Endodermal cell (in vitro differentiated cells): ENCODE measurements at regions not wholly inside any gene's neighbourhood (a gene's known extent, or its start where the extent isn't known, plus 50 kb on each side); places are given as distances from the start of the nearest gene placed in this dataset.

Experiments
- DNase-seq: peaks from one replicate; pipeline ENCODE4 v3.0.0-alpha.2; 2017
- H3K27ac ChIP-seq: 2 replicates; pipeline ENCODE4 v1.5.1; 2013; ENCODE audit warnings: mild to moderate bottlenecking, low read depth, low read length, moderate library complexity
- H3K27me3 ChIP-seq: 2 replicates; pipeline ENCODE4 v1.6.1; 2013; ENCODE audit warnings: mild to moderate bottlenecking, low read length, moderate library complexity; ENCODE audit not compliant: insufficient read depth, control insufficient read depth, poor library complexity, severe bottlenecking
- H3K36me3 ChIP-seq: 2 replicates; pipeline ENCODE4 v1.7.0; 2013; ENCODE audit warnings: mild to moderate bottlenecking, low read length, moderate library complexity; ENCODE audit not compliant: control insufficient read depth, insufficient read depth
- H3K4me1 ChIP-seq: one replicate; pipeline ENCODE4 v1.7.0; 2013; ENCODE audit warnings: low read length; ENCODE audit not compliant: control insufficient read depth, insufficient read depth
- H3K4me3 ChIP-seq: 2 replicates; pipeline ENCODE4 v1.5.1; 2013; ENCODE audit warnings: mild to moderate bottlenecking, low read length, moderate library complexity
- H3K9ac ChIP-seq: 2 replicates; pipeline ENCODE4 v1.6.1; 2013; ENCODE audit warnings: mild to moderate bottlenecking, low read length, moderate library complexity; ENCODE audit not compliant: poor library complexity, severe bottlenecking; ENCODE audit errors: extremely low read depth
- H3K9me3 ChIP-seq: 2 replicates; pipeline ENCODE4 v1.6.1; 2013; ENCODE audit warnings: mild to moderate bottlenecking, low read length, moderate library complexity; ENCODE audit not compliant: control insufficient read depth
- H3K27ac Mint-ChIP-seq: 2 replicates; pipeline ENCODE4 v1.8.0; 2020; ENCODE audit warnings: mixed read lengths
- H3K27me3 Mint-ChIP-seq: 2 replicates; pipeline ENCODE4 v1.8.0; 2021; ENCODE audit warnings: mild to moderate bottlenecking, mixed read lengths; ENCODE audit not compliant: insufficient read depth
- H3K36me3 Mint-ChIP-seq: 2 replicates; pipeline ENCODE4 v1.8.0; 2020; ENCODE audit warnings: low read depth, mixed read lengths
- H3K4me1 Mint-ChIP-seq: 2 replicates; pipeline ENCODE4 v1.8.0; 2020; ENCODE audit warnings: mixed read lengths
- H3K4me3 Mint-ChIP-seq: 2 replicates; pipeline ENCODE4 v1.8.0; 2020; ENCODE audit warnings: mild to moderate bottlenecking, moderate library complexity, mixed read lengths
- H3K9me3 Mint-ChIP-seq: 2 replicates; pipeline ENCODE4 v1.8.0; 2020; ENCODE audit warnings: mild to moderate bottlenecking, mixed read lengths
- CTCF ChIP-seq: fragments of 200-600 bp; sonication (generic); conservative IDR thresholded peaks from 2 replicates; pipeline ENCODE4 v1.5.0; 2021; ENCODE audit warnings: antibody characterized with exemption, mild to moderate bottlenecking
- WGBS, 2 experiments: methylation state at CpG; one replicate each; pipeline versions ENCODE4 v1.1.5 to v1.1.7; 2013; ENCODE audit warnings: missing lambda C conversion rate in 2 of 2, mixed read lengths in 1 of 2; ENCODE audit not compliant: insufficient coverage in 1 of 2, insufficient read length in 1 of 2; 5-methylcytosine and 5-hydroxymethylcytosine counted together

GRCh38 chr13:64755961-64756360, 2474.2 kb downstream of the PCDH9 start:
- no peak for TF ChIP-seq CTCF
- Histone ChIP-seq H3K4me1 (no peaks in the 10 kb centered on the region), H3K4me3 (no peak overlapping the region), H3K27ac (no peak overlapping the region), H3K27me3 (no peaks in the 10 kb centered on the region), H3K9ac (no peak overlapping the region), H3K36me3 (no peaks in the 10 kb centered on the region), H3K9me3 (no peaks in the 10 kb centered on the region)
- Mint-ChIP-seq H3K9me3 (no peaks in the 10 kb centered on the region), H3K27ac (no peak overlapping the region), H3K36me3 (no peaks in the 10 kb centered on the region), H3K27me3 (no peaks in the 10 kb centered on the region), H3K4me1 (peaks cover 2% of the 10 kb centered on the region), H3K4me3 (no peak overlapping the region)
- 82 to 88% methylated on average over 2 to 3 of the region's 3 CpGs for WGBS, 2 experiments
- no peak for DNase-seq

- H3K4me3 Mint-ChIP-seq: no peak overlapping the region
- H3K36me3 Mint-ChIP-seq: no peaks in the 10 kb centered on the region
- no peaks in the 10 kb centered on the region for H3K9me3 Mint-ChIP-seq
These were observed 2476.7 kb downstream of the PCDH9 start for GRCh38 chr13:64753233-64754000.

GRCh38 chr13:64749301-64749700, 2480.8 kb downstream of the PCDH9 start:
- no peaks in the 10 kb centered on the region for H3K36me3 Mint-ChIP-seq
- H3K4me1 ChIP-seq: no peaks in the 10 kb centered on the region
- no peaks in the 10 kb centered on the region for H3K27me3 ChIP-seq
- no peaks in the 10 kb centered on the region for H3K9me3 ChIP-seq
- no peak overlapping the region for H3K27ac Mint-ChIP-seq
- H3K4me3 ChIP-seq: no peak overlapping the region
- H3K9ac ChIP-seq: no peak overlapping the region
- H3K9me3 Mint-ChIP-seq: no peaks in the 10 kb centered on the region
- TF ChIP-seq CTCF: no peak
- H3K4me3 Mint-ChIP-seq: no peak overlapping the region
- H3K27me3 Mint-ChIP-seq: no peaks in the 10 kb centered on the region
- H3K36me3 ChIP-seq: no peaks in the 10 kb centered on the region
- H3K4me1 Mint-ChIP-seq: peaks cover 10% of the 10 kb centered on the region
- WGBS, 2 experiments: 86 to 100% methylated on average over 2 to 4 of the region's 4 CpGs
- H3K27ac ChIP-seq: no peak overlapping the region
- DNase-seq: no peak

More at GRCh38 chr13:64753233-64754000, 2476.7 kb downstream of the PCDH9 start:
- Histone ChIP-seq H3K9ac (no peak overlapping the region), H3K27ac (no peak overlapping the region), H3K4me3 (no peak overlapping the region), H3K9me3 (no peaks in the 10 kb centered on the region), H3K27me3 (no peaks in the 10 kb centered on the region), H3K36me3 (no peaks in the 10 kb centered on the region), H3K4me1 (no peaks in the 10 kb centered on the region)
- H3K27me3 Mint-ChIP-seq: no peaks in the 10 kb centered on the region
- DNase-seq: no peak
- no peak overlapping the region for H3K27ac Mint-ChIP-seq
- peaks cover 10% of the 10 kb centered on the region for H3K4me1 Mint-ChIP-seq
- WGBS, 2 experiments: 100% methylated on average over 1 of the region's 2 CpGs; no CpG with 5 or more reads in 1 of the 2 experiments
- TF ChIP-seq CTCF: no peak
